K562 (cell line): ENCODE measurements at regions not wholly inside any gene's neighbourhood (a gene's known extent, or its start where the extent isn't known, plus 50 kb on each side); places are given as distances from the start of the nearest gene placed in this dataset.

ENCODE experiments used
- ATAC-seq: fragments of 200-7000 bp; cut with Tn5 transposase; 3 replicates; pipeline ENCODE4 v1.9.1; 2020; ENCODE audit warnings: moderate library complexity
- BruUV-seq: library from RNA; stranded (reverse); fragments of 400-500 nt; replicated peaks from 2 replicates; lab custom pipeline; 2021; lab: Mats Ljungman, UMichigan
- CTCF ChIA-PET: fragments of 300-600 bp; formaldehyde crosslinking; extraction: SDS; loops from one replicate; lab custom pipeline; 2021; ENCODE audit warnings: low intra/inter-chr PET ratio; lab: Yijun Ruan, JAX
- POLR2A ChIA-PET: fragments of 300-600, 350-650 bp; sonication (Branson Sonifier 250); formaldehyde crosslinking; extraction: SDS; loops from one replicate; lab custom pipeline; 2021; ENCODE audit warnings: antibody characterized with exemption, inconsistent platforms; lab: Yijun Ruan, JAX
- DNase-seq, 4 experiments: peaks; one replicate each; pipeline versions ENCODE4 v3.0.0 to v3.0.0-alpha.2; 2011 to 2018; ENCODE audit warnings: low spot score in 3 of 4, mixed read lengths in 3 of 4; ENCODE audit errors: extremely low read depth in 1 of 4
- FAIRE-seq: peaks from 2 replicates; lab custom pipeline; 2011; peaks lifted over from hg19 to GRCh38; lab: Jason Lieb, UNC
- H2AFZ ChIP-seq: 2 replicates; pipeline ENCODE4 v1.6.0; 2011; ENCODE audit warnings: low read depth, low read length, control low read depth, inconsistent platforms
- H3K27ac ChIP-seq: fragments of 200-600 bp; 3 replicates; pipeline ENCODE4 v1.8.0; 2011; ENCODE audit warnings: low read depth, mild to moderate bottlenecking, control low read depth, inconsistent platforms, low read length, moderate library complexity, mixed read lengths; ENCODE audit errors: extremely low read depth
- H3K27me3 ChIP-seq, 2 experiments: fragments of 300-600 bp in 1 of 2; 2 replicates in 1 of 2; 3 replicates in 1 of 2; pipeline versions ENCODE4 v1.6.0 to v1.8.0; 2011; ENCODE audit warnings: inconsistent platforms in 2 of 2, low read length in 2 of 2, mild to moderate bottlenecking in 1 of 2, mixed read lengths in 1 of 2, moderate library complexity in 1 of 2; ENCODE audit not compliant: control insufficient read depth in 2 of 2, insufficient read depth in 2 of 2
- H3K36me3 ChIP-seq: fragments of 300-600 bp; 3 replicates; pipeline ENCODE4 v1.8.0; 2011; ENCODE audit warnings: mild to moderate bottlenecking, low read length, inconsistent platforms; ENCODE audit not compliant: control insufficient read depth, insufficient read depth
- H3K4me1 ChIP-seq, 2 experiments: fragments of 200-600 bp in 1 of 2; replicated peaks in 1 of 2; 2 replicates in 1 of 2; 3 replicates in 1 of 2; pipeline versions ENCODE4 v1.5.1 to v1.8.0; 2011; ENCODE audit warnings: inconsistent platforms in 2 of 2, low read length in 2 of 2, mild to moderate bottlenecking in 1 of 2, mixed read lengths in 1 of 2, moderate library complexity in 1 of 2; ENCODE audit not compliant: control insufficient read depth in 2 of 2, insufficient read depth in 2 of 2
- H3K4me2 ChIP-seq: 2 replicates; pipeline ENCODE4 v1.6.1; 2011; ENCODE audit warnings: low read length, control low read depth, inconsistent platforms, mixed read lengths; ENCODE audit not compliant: insufficient read depth
- H3K4me3 ChIP-seq: fragments of 200-600 bp; sonication (generic), shearing (Covaris generic); 2 replicates; pipeline ENCODE4 v1.5.1; 2016; ENCODE audit warnings: control low read depth, inconsistent platforms
- H3K79me2 ChIP-seq: fragments of 200-600 bp; 3 replicates; pipeline ENCODE4 v1.8.0; 2011; ENCODE audit warnings: low read length, inconsistent platforms; ENCODE audit not compliant: control insufficient read depth, insufficient read depth
- H3K9ac ChIP-seq, 2 experiments: 2 replicates each; pipeline versions ENCODE4 v1.6.0 to v1.6.1; 2011; ENCODE audit warnings: low read depth in 2 of 2, low read length in 2 of 2, control low read depth in 1 of 2, inconsistent platforms in 1 of 2, mild to moderate bottlenecking in 1 of 2, mixed read lengths in 1 of 2; ENCODE audit not compliant: insufficient read depth in 1 of 2
- H3K9me1 ChIP-seq: one replicate; pipeline ENCODE4 v1.6.0; 2011; ENCODE audit warnings: inconsistent platforms, mild to moderate bottlenecking, low read length, moderate library complexity; ENCODE audit not compliant: control insufficient read depth, insufficient read depth
- H3K9me3 ChIP-seq: replicated peaks from 2 replicates; pipeline ENCODE4 v1.5.1; 2011; ENCODE audit warnings: low read depth, low read length, inconsistent platforms; ENCODE audit not compliant: control insufficient read depth, insufficient read depth
- H4K20me1 ChIP-seq: replicated peaks from 2 replicates; pipeline ENCODE4 v1.6.1; 2011; ENCODE audit warnings: low read length, inconsistent platforms, mixed read lengths; ENCODE audit not compliant: control insufficient read depth, insufficient read depth
- FOXA1 ChIP-seq: fragments of 450-650 bp; IDR thresholded peaks from 2 replicates; pipeline ENCODE4 v1.6.1; 2016; ENCODE audit warnings: mild to moderate bottlenecking, borderline replicate concordance
- FOXP4 ChIP-seq: sonication (generic); formaldehyde crosslinking; IDR thresholded peaks from 2 replicates; pipeline ENCODE4 v1.8.0; 2022; ENCODE audit warnings: mild to moderate bottlenecking, missing genetic modification reagents, borderline replicate concordance
- GABPB1 ChIP-seq: sonication (generic); formaldehyde crosslinking; IDR thresholded peaks from 2 replicates; pipeline ENCODE4 v1.8.0; 2022; ENCODE audit warnings: mild to moderate bottlenecking, missing genetic modification reagents
- GATAD2B ChIP-seq: fragments of 450-650 bp; IDR thresholded peaks from 2 replicates; pipeline ENCODE4 v1.6.1; 2017; ENCODE audit warnings: mild to moderate bottlenecking, borderline replicate concordance
- GTF2B ChIP-seq: IDR thresholded peaks from 2 replicates; pipeline ENCODE4 v1.6.1; 2011; ENCODE audit not compliant: insufficient read length; ENCODE audit errors: extremely low read depth
- HCFC1 ChIP-seq: IDR thresholded peaks from 2 replicates; pipeline ENCODE4 v1.6.1; 2012; ENCODE audit warnings: low read depth, low read length, improper control_type of control experiment
- NFIX ChIP-seq: fragments of 250-450 bp; sonication (Bioruptor Pico); IDR thresholded peaks from 2 replicates; pipeline ENCODE4 v1.4.0; 2020; ENCODE audit warnings: low read depth, mild to moderate bottlenecking, moderate library complexity
- ZNF668 ChIP-seq: fragments of 250-450 bp; sonication (Bioruptor Pico); IDR thresholded peaks from 2 replicates; pipeline ENCODE4 v1.8.0; 2022; ENCODE audit warnings: mild to moderate bottlenecking, inconsistent platforms
- ZNF699 ChIP-seq: fragments of 250-450 bp; sonication (Bioruptor Pico); IDR thresholded peaks from 2 replicates; pipeline ENCODE4 v1.8.0; 2021; ENCODE audit warnings: mild to moderate bottlenecking, moderate library complexity; ENCODE audit not compliant: insufficient replicate concordance
- WGBS: fragments of 100-300 bp; shearing (Covaris generic); methylation state at CpG from one replicate; pipeline ENCODE4 v1.1.6; 2016; ENCODE audit warnings: low coverage, mixed read lengths; ENCODE audit not compliant: insufficient coverage; ENCODE audit errors: missing lambda C conversion rate; 5-methylcytosine and 5-hydroxymethylcytosine counted together
- in situ Hi-C: fragments of 300-500 bp; cut with MboI; formaldehyde crosslinking; loops from 4 replicates; pipeline ENCODE4 v1.15.0; 2018; ENCODE audit warnings: inconsistent platforms, mixed read lengths
- intact Hi-C: fragments of 100-400 bp; cut with micrococcal nuclease; formaldehyde crosslinking; loops from 2 replicates; pipeline ENCODE4 v1.14.2; 2022
- TF ChIP-seq, protein P1 (sequence below), 2 experiments: fragments of 200-800 bp in 1 of 2; sonication (Bioruptor generic) in 1 of 2; sonication (generic) in 1 of 2; formaldehyde crosslinking in 1 of 2; IDR thresholded peaks in 1 of 2; conservative IDR thresholded peaks in 1 of 2; 2 replicates each; pipeline versions ENCODE4 v1.5.0 to v1.6.1; 2016 to 2020; ENCODE audit warnings: missing compliant biosample characterization in 1 of 2, missing genetic modification characterization in 1 of 2, missing genetic modification reagents in 1 of 2

- ChIA-PET POLR2A (no interaction called here), CTCF (no interaction called here)
- Histone ChIP-seq H3K9ac (no peak overlapping the region), H4K20me1 (no peaks in the 10 kb centered on the region), H3K4me2 (no peak overlapping the region), H2AFZ (no peak overlapping the region), H3K9me1 (no peaks in the 10 kb centered on the region), H3K4me3 (no peak overlapping the region), H3K9me3 (no peaks in the 10 kb centered on the region), H3K27me3 (no peaks in the 10 kb centered on the region), H3K79me2 (no peaks in the 10 kb centered on the region), H3K4me1 (no peaks in the 10 kb centered on the region), H3K36me3 (no peaks in the 10 kb centered on the region), H3K27ac (no peak overlapping the region)
- intact Hi-C loops (no loop called here), in situ Hi-C loops (no loop called here)
- FAIRE-seq: no peak
- TF ChIP-seq ZNF699 (CRISPR knock-in tag) (no peak), ZNF668 (no peak)
- no peak for ATAC-seq
- DNase-seq: no peak
- BruUV-seq: no TSS peak
- 2% methylated on average over 9 of the region's 10 CpGs for WGBS
Measured at GRCh38 chr13:106103779-106104178, 431.7 kb downstream of the EFNB2 start.

DNA sequence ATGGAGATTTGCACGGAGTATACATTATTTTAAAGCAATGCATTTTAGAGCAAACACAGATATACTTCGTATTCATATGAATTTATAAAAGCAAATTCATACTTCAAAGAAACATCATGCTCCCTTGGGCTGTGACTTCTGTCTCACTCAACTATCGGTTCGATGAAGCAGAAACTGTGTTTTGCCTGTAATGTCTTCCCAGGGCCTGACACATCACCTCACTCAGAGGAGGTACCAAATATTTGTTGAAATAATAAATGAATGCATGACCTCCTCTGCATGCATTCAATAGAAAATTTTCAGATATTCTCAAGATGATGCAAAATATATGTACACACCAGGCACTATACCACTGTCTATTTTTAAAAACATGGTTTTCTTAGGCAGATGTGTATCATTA is 432.7 kb downstream of the EFNB2 start:
- ATAC-seq (no peak), DNase-seq (no peak), FAIRE-seq (no peak)
- H3K36me3 ChIP-seq: no peaks in the 10 kb centered on the region
- no TSS peak for BruUV-seq
- intact Hi-C loops: no loop called here
- POLR2A ChIA-PET: no interaction called here
- no peaks in the 10 kb centered on the region for H4K20me1 ChIP-seq
- no peak for TF ChIP-seq NFIX (CRISPR knock-in tag)
- TF ChIP-seq, protein P1, sequence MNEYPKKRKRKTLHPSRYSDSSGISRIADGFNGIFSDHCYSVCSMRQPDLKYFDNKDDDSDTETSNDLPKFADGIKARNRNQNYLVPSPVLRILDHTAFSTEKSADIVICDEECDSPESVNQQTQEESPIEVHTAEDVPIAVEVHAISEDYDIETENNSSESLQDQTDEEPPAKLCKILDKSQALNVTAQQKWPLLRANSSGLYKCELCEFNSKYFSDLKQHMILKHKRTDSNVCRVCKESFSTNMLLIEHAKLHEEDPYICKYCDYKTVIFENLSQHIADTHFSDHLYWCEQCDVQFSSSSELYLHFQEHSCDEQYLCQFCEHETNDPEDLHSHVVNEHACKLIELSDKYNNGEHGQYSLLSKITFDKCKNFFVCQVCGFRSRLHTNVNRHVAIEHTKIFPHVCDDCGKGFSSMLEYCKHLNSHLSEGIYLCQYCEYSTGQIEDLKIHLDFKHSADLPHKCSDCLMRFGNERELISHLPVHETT (CRISPR knock-in tag; conservative IDR thresholded peaks at IDR 0.05 in 1 of 2, IDR thresholded peaks at IDR 0.05 in 1 of 2): no peak
- no peak for TF ChIP-seq HCFC1
- no peak for TF ChIP-seq GABPB1 (CRISPR knock-in tag)
- no peak for TF ChIP-seq GATAD2B
- TF ChIP-seq FOXA1: no peak
- TF ChIP-seq FOXP4 (CRISPR knock-in tag): no peak
- no peak for TF ChIP-seq GTF2B
- H3K4me3 ChIP-seq: no peak overlapping the region
- in situ Hi-C loops: no loop called here
- no peaks in the 10 kb centered on the region for H3K9me3 ChIP-seq
- H2AFZ ChIP-seq: no peak overlapping the region
- H3K4me1 ChIP-seq: no peaks in the 10 kb centered on the region
- H3K79me2 ChIP-seq: no peaks in the 10 kb centered on the region
- H3K27ac ChIP-seq: no peak overlapping the region
- no peak overlapping the region for H3K9ac ChIP-seq
- 0% methylated on average over 4 of the region's 4 CpGs for WGBS
- H3K4me2 ChIP-seq: no peak overlapping the region
- no peaks in the 10 kb centered on the region for H3K9me1 ChIP-seq
- H3K27me3 ChIP-seq: no peaks in the 10 kb centered on the region
- CTCF ChIA-PET: no interaction called here
